ENCODE measurements at regions not wholly inside any gene's neighbourhood (a gene's known extent, or its start where the extent isn't known, plus 50 kb on each side); places are given as distances from the start of the nearest gene placed in this dataset.

GRCh38 chr9:73597771-73598170, 446.1 kb downstream of the ANXA1 start:
- H2AFZ ChIP-seq (ENCODE audit: low read depth, low read length): no peak overlapping the region
- no peak for ATAC-seq (ENCODE audit: insufficient read depth, low read depth)
- H3K4me1 ChIP-seq (ENCODE audit: insufficient read depth, low read length): no peaks in the 10 kb centered on the region
- H3K79me2 ChIP-seq (ENCODE audit: insufficient read depth, low read length): no peaks in the 10 kb centered on the region
- DNase-seq: no peak
- H3K4me2 ChIP-seq (ENCODE audit: insufficient read depth, low read length): no peak overlapping the region
- H3K4me3 ChIP-seq (ENCODE audit: low read depth in 1 of 2, low read length in 2 of 2): no peak overlapping the region
- no peak overlapping the region for H3K27ac ChIP-seq (ENCODE audit: low read length)
- H4K20me1 ChIP-seq (ENCODE audit: insufficient read depth, low read length): no peaks in the 10 kb centered on the region
- no peaks in the 10 kb centered on the region for H3K27me3 ChIP-seq (ENCODE audit: insufficient read depth, low read length, poor library complexity)
- no peaks in the 10 kb centered on the region for H3K36me3 ChIP-seq (ENCODE audit: insufficient read depth, low read length)
- H3K9ac ChIP-seq (ENCODE audit: low read depth, low read length): no peak overlapping the region
- no peaks in the 10 kb centered on the region for H3K9me3 ChIP-seq (ENCODE audit: insufficient read depth, low read length, severe bottlenecking)
- no peak for TF ChIP-seq EZH2 (IDR thresholded peaks at IDR 0.05; ENCODE audit: borderline replicate concordance, low read depth, low read length, severe bottlenecking)
- TF ChIP-seq CTCF (IDR thresholded peaks at IDR 0.05; ENCODE audit: borderline replicate concordance, extremely low read depth, low read length, poor library complexity, severe bottlenecking): no peak

GRCh38 chr9:73609381-73609780, 457.7 kb downstream of the ANXA1 start:
- no peak overlapping the region for H3K4me3 ChIP-seq (ENCODE audit: low read depth in 1 of 2, low read length in 2 of 2)
- TF ChIP-seq CTCF (IDR thresholded peaks at IDR 0.05; ENCODE audit: borderline replicate concordance, extremely low read depth, low read length, poor library complexity, severe bottlenecking) (no peak), EZH2 (IDR thresholded peaks at IDR 0.05; ENCODE audit: borderline replicate concordance, low read depth, low read length, severe bottlenecking) (no peak)
- H3K9ac ChIP-seq (ENCODE audit: low read depth, low read length): no peak overlapping the region
- no peaks in the 10 kb centered on the region for H3K4me1 ChIP-seq (ENCODE audit: insufficient read depth, low read length)
- H3K9me3 ChIP-seq (ENCODE audit: insufficient read depth, low read length, severe bottlenecking): no peaks in the 10 kb centered on the region
- H3K79me2 ChIP-seq (ENCODE audit: insufficient read depth, low read length): no peaks in the 10 kb centered on the region
- no peaks in the 10 kb centered on the region for H4K20me1 ChIP-seq (ENCODE audit: insufficient read depth, low read length)
- H2AFZ ChIP-seq (ENCODE audit: low read depth, low read length): no peak overlapping the region
- no peak overlapping the region for H3K27ac ChIP-seq (ENCODE audit: low read length)
- no peak overlapping the region for H3K4me2 ChIP-seq (ENCODE audit: insufficient read depth, low read length)
- H3K27me3 ChIP-seq (ENCODE audit: insufficient read depth, low read length, poor library complexity): no peaks in the 10 kb centered on the region
- ATAC-seq (ENCODE audit: insufficient read depth, low read depth) (no peak), DNase-seq (no peak)
- no peaks in the 10 kb centered on the region for H3K36me3 ChIP-seq (ENCODE audit: insufficient read depth, low read length)

- no peaks in the 10 kb centered on the region for H3K4me1 ChIP-seq (ENCODE audit: insufficient read depth, low read length)
- no peak overlapping the region for H3K9ac ChIP-seq (ENCODE audit: low read depth, low read length)
- H3K4me3 ChIP-seq (ENCODE audit: low read depth in 1 of 2, low read length in 2 of 2): no peak overlapping the region
- no peaks in the 10 kb centered on the region for H3K36me3 ChIP-seq (ENCODE audit: insufficient read depth, low read length)
- no peak overlapping the region for H3K4me2 ChIP-seq (ENCODE audit: insufficient read depth, low read length)
- no peak overlapping the region for H3K27ac ChIP-seq (ENCODE audit: low read length)
- no peaks in the 10 kb centered on the region for H3K79me2 ChIP-seq (ENCODE audit: insufficient read depth, low read length)
- no peaks in the 10 kb centered on the region for H3K27me3 ChIP-seq (ENCODE audit: insufficient read depth, low read length, poor library complexity)
- ATAC-seq (ENCODE audit: insufficient read depth, low read depth) (no peak), DNase-seq (no peak)
- H2AFZ ChIP-seq (ENCODE audit: low read depth, low read length): no peak overlapping the region
- no peaks in the 10 kb centered on the region for H3K9me3 ChIP-seq (ENCODE audit: insufficient read depth, low read length, severe bottlenecking)
- no peak for TF ChIP-seq CTCF (IDR thresholded peaks at IDR 0.05; ENCODE audit: borderline replicate concordance, extremely low read depth, low read length, poor library complexity, severe bottlenecking)
- no peak for TF ChIP-seq EZH2 (IDR thresholded peaks at IDR 0.05; ENCODE audit: borderline replicate concordance, low read depth, low read length, severe bottlenecking)
- H4K20me1 ChIP-seq (ENCODE audit: insufficient read depth, low read length): no peaks in the 10 kb centered on the region
These were observed 459.4 kb downstream of the ANXA1 start for GRCh38 chr9:73611032-73611431.
